Vagina (tissue), 2 donors: ENCODE measurements at regions not wholly inside any gene's neighbourhood (a gene's known extent, or its start where the extent isn't known, plus 50 kb on each side); places are given as distances from the start of the nearest gene placed in this dataset.

Experiments
- CTCF ChIP-seq, 3 experiments: fragments of 450-650 bp in 2 of 3; fragments of 200-600 bp in 1 of 3; sonication (generic) in 1 of 3; IDR thresholded peaks; one replicate each; pipeline ENCODE4 v1.5.1; 2017 to 2019; ENCODE audit warnings: antibody characterized with exemption in 3 of 3, mild to moderate bottlenecking in 2 of 3, moderate library complexity in 2 of 3
- POLR2A ChIP-seq, 2 donors: fragments of 450-650 bp; IDR thresholded peaks; one replicate each; pipeline ENCODE4 v1.6.1; 2017; ENCODE audit warnings: antibody characterized with exemption in 2 of 2, mild to moderate bottlenecking in 2 of 2, moderate library complexity in 2 of 2

GRCh38 chr2:53312721-53313120 is 454.9 kb upstream of the CHAC2 start:
- TF ChIP-seq POLR2A (IDR thresholded peaks at IDR 0.05), result no peak
- no peak for TF ChIP-seq CTCF (IDR thresholded peaks at IDR 0.05)
